ENCODE measurements at regions not wholly inside any gene's neighbourhood (a gene's known extent, or its start where the extent isn't known, plus 50 kb on each side); places are given as distances from the start of the nearest gene placed in this dataset.

DNA sequence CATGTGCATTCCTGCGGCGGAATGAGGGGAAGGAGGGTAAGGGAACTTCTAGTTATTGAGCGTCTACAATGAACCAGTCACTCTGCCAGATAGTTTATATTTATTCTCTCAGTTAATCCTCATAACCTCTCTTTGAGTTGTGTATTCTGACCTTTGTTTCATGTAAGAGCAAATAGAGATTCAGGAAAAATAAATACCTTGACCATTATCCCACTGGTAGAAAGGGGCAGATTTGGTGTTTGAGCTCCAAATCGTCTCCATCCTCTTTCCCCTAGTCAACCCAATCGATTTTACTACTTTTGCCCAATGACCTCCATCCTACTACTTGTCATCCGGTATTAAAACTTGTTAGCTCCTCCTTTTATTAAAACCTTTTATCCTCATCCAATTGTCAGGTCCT is 157.1 kb upstream of the SESN3 start:
- H3K27me3 ChIP-seq (ENCODE audit: control insufficient read depth, insufficient read depth, low read length), result no peaks in the 10 kb centered on the region
- Mint-ChIP-seq H3K27me3 (ENCODE audit: low read depth in 2 of 2) (no peaks in the 10 kb centered on the region), H3K4me3 (no peak overlapping the region), H3K27ac (no peak overlapping the region), H3K4me1 (no peaks in the 10 kb centered on the region), H3K9me3 (no peaks in the 10 kb centered on the region), H3K36me3 (no peaks in the 10 kb centered on the region)
- H3K9me3 ChIP-seq (ENCODE audit: control insufficient read depth, insufficient read depth, low read length), result no peaks in the 10 kb centered on the region
- no peak overlapping the region for H3K4me3 ChIP-seq (ENCODE audit: low read length)
- H3K27ac ChIP-seq (ENCODE audit: low read length), result no peak overlapping the region
- intact Hi-C loops (cut with micrococcal nuclease), result no loop called here
- no peak for DNase-seq
- H3K36me3 ChIP-seq (ENCODE audit: control insufficient read depth, insufficient read depth, low read length), result no peaks in the 10 kb centered on the region
- no peak for ATAC-seq
- no peaks in the 10 kb centered on the region for H3K4me1 ChIP-seq (ENCODE audit: control insufficient read depth, insufficient read depth, low read length)
- no peak for TF ChIP-seq CTCF (IDR thresholded peaks at IDR 0.05)
- WGBS (ENCODE audit: insufficient coverage), result 94% methylated on average over 3 of the region's 6 CpGs

DNA sequence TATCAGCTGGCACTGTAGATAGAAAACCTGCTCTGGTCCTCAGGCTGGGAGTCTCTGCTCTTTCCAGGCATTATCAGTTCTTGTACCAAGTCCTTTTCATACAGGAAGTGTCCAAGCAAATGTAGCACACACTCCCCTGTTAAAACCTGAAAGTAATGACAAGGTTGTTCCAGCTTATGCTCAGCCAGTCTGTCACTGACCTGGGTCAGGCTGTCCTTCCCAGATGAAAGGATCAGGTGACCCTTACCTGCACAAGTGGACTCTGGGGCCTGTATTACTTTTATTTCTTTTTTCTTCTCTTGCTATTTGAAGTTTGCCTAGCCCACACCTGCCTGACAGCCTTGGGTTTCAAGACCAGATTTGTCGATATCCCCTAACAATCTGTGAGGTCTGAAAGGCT is 156.3 kb upstream of the SESN3 start:
- H3K27ac ChIP-seq (ENCODE audit: low read length), result no peak overlapping the region
- Mint-ChIP-seq H3K4me3 (no peak overlapping the region), H3K36me3 (no peaks in the 10 kb centered on the region), H3K4me1 (no peaks in the 10 kb centered on the region), H3K9me3 (no peaks in the 10 kb centered on the region), H3K27ac (no peak overlapping the region), H3K27me3 (ENCODE audit: low read depth in 2 of 2) (no peaks in the 10 kb centered on the region)
- DNase-seq (no peak), ATAC-seq (no peak)
- WGBS (ENCODE audit: insufficient coverage), result 100% methylated on average over 1 of the region's 1 CpG
- H3K9me3 ChIP-seq (ENCODE audit: control insufficient read depth, insufficient read depth, low read length), result no peaks in the 10 kb centered on the region
- no peak for TF ChIP-seq CTCF (IDR thresholded peaks at IDR 0.05)
- intact Hi-C loops (cut with micrococcal nuclease), result no loop called here
- no peaks in the 10 kb centered on the region for H3K36me3 ChIP-seq (ENCODE audit: control insufficient read depth, insufficient read depth, low read length)
- H3K4me3 ChIP-seq (ENCODE audit: low read length), result no peak overlapping the region
- H3K4me1 ChIP-seq (ENCODE audit: control insufficient read depth, insufficient read depth, low read length), result no peaks in the 10 kb centered on the region
- H3K27me3 ChIP-seq (ENCODE audit: control insufficient read depth, insufficient read depth, low read length), result no peaks in the 10 kb centered on the region

GRCh38 chr11:95385577-95385976 is 154.6 kb upstream of the SESN3 start:
- Mint-ChIP-seq H3K9me3 (no peaks in the 10 kb centered on the region), H3K36me3 (no peaks in the 10 kb centered on the region), H3K27me3 (ENCODE audit: low read depth in 2 of 2) (peaks cover 2 to 5% of the 10 kb centered on the region in 2 donors), H3K4me3 (no peak overlapping the region), H3K4me1 (no peaks in the 10 kb centered on the region), H3K27ac (no peak overlapping the region)
- intact Hi-C loops (cut with micrococcal nuclease), result no loop called here
- no peak overlapping the region for H3K4me3 ChIP-seq (ENCODE audit: low read length)
- H3K27ac ChIP-seq (ENCODE audit: low read length), result no peak overlapping the region
- H3K36me3 ChIP-seq (ENCODE audit: control insufficient read depth, insufficient read depth, low read length), result no peaks in the 10 kb centered on the region
- no peaks in the 10 kb centered on the region for H3K27me3 ChIP-seq (ENCODE audit: control insufficient read depth, insufficient read depth, low read length)
- no peaks in the 10 kb centered on the region for H3K4me1 ChIP-seq (ENCODE audit: control insufficient read depth, insufficient read depth, low read length)
- no peak for DNase-seq
- no peak for ATAC-seq
- H3K9me3 ChIP-seq (ENCODE audit: control insufficient read depth, insufficient read depth, low read length), result no peaks in the 10 kb centered on the region
- no peak for TF ChIP-seq CTCF (IDR thresholded peaks at IDR 0.05)

- Mint-ChIP-seq H3K27me3 (ENCODE audit: low read depth in 2 of 2) (peaks cover 6 to 20% of the 10 kb centered on the region in 2 donors), H3K27ac (no peak overlapping the region), H3K4me3 (no peak overlapping the region), H3K36me3 (no peaks in the 10 kb centered on the region), H3K4me1 (no peaks in the 10 kb centered on the region), H3K9me3 (no peaks in the 10 kb centered on the region)
- DNase-seq (no peak), ATAC-seq (no peak)
- intact Hi-C loops (cut with micrococcal nuclease), result no loop called here
- no peak for TF ChIP-seq CTCF (IDR thresholded peaks at IDR 0.05)
- Histone ChIP-seq H3K27ac (ENCODE audit: low read length) (no peak overlapping the region), H3K4me3 (ENCODE audit: low read length) (no peak overlapping the region), H3K36me3 (ENCODE audit: control insufficient read depth, insufficient read depth, low read length) (no peaks in the 10 kb centered on the region), H3K9me3 (ENCODE audit: control insufficient read depth, insufficient read depth, low read length) (no peaks in the 10 kb centered on the region), H3K27me3 (ENCODE audit: control insufficient read depth, insufficient read depth, low read length) (no peaks in the 10 kb centered on the region), H3K4me1 (ENCODE audit: control insufficient read depth, insufficient read depth, low read length) (no peaks in the 10 kb centered on the region)
Measured at GRCh38 chr11:95379479-95379878, 148.5 kb upstream of the SESN3 start.
